Loucy (cell line): ENCODE measurements at regions not wholly inside any gene's neighbourhood (a gene's known extent, or its start where the extent isn't known, plus 50 kb on each side); places are given as distances from the start of the nearest gene placed in this dataset.

Experiments used
- EZH2phosphoT487 ChIP-seq: fragments of 200-600 bp; IDR thresholded peaks from 2 replicates; pipeline ENCODE4 v1.6.1; 2018; ENCODE audit warnings: antibody characterized with exemption, mild to moderate bottlenecking, moderate library complexity, borderline replicate concordance
- TF ChIP-seq, protein P1 (sequence below): fragments of 200-600 bp; sonication (generic); conservative IDR thresholded peaks from 2 replicates; pipeline ENCODE4 v1.5.1; 2014; ENCODE audit warnings: mild to moderate bottlenecking, antibody characterized with exemption, low read length

- TF ChIP-seq, protein P1, sequence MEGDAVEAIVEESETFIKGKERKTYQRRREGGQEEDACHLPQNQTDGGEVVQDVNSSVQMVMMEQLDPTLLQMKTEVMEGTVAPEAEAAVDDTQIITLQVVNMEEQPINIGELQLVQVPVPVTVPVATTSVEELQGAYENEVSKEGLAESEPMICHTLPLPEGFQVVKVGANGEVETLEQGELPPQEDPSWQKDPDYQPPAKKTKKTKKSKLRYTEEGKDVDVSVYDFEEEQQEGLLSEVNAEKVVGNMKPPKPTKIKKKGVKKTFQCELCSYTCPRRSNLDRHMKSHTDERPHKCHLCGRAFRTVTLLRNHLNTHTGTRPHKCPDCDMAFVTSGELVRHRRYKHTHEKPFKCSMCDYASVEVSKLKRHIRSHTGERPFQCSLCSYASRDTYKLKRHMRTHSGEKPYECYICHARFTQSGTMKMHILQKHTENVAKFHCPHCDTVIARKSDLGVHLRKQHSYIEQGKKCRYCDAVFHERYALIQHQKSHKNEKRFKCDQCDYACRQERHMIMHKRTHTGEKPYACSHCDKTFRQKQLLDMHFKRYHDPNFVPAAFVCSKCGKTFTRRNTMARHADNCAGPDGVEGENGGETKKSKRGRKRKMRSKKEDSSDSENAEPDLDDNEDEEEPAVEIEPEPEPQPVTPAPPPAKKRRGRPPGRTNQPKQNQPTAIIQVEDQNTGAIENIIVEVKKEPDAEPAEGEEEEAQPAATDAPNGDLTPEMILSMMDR: no peak
- no peak for TF ChIP-seq EZH2phosphoT487
These were observed 193.8 kb downstream of the GADD45G start for GRCh38 chr9:89798547-89799120.
